ENCODE measurements at regions not wholly inside any gene's neighbourhood (a gene's known extent, or its start where the extent isn't known, plus 50 kb on each side); places are given as distances from the start of the nearest gene placed in this dataset.

- no peak overlapping the region for H3K4me3 ChIP-seq (ENCODE audit: low read depth, low read length)
- no peak for DNase-seq (ENCODE audit: low read depth)
- TF ChIP-seq CTCF (conservative IDR thresholded peaks at IDR 0.05; ENCODE audit: low read depth, low read length) = no peak
Observed at GRCh38 chr6:113622254-113622653, 234.9 kb upstream of the MARCKS start.

GRCh38 chr6:113623129-113623528 lies 234.0 kb upstream of the MARCKS start:
- no peak for DNase-seq (ENCODE audit: low read depth)
- TF ChIP-seq CTCF (conservative IDR thresholded peaks at IDR 0.05; ENCODE audit: low read depth, low read length) = no peak
- H3K4me3 ChIP-seq (ENCODE audit: low read depth, low read length) = no peak overlapping the region

- no peak for DNase-seq (ENCODE audit: low read depth)
- TF ChIP-seq CTCF (conservative IDR thresholded peaks at IDR 0.05; ENCODE audit: low read depth, low read length) = no peak
- no peak overlapping the region for H3K4me3 ChIP-seq (ENCODE audit: low read depth, low read length)
Observed at GRCh38 chr6:113625850-113626249, 231.3 kb upstream of the MARCKS start.

GRCh38 chr6:113626475-113626874 lies 230.7 kb upstream of the MARCKS start:
- H3K4me3 ChIP-seq (ENCODE audit: low read depth, low read length) = no peak overlapping the region
- DNase-seq (ENCODE audit: low read depth) = peak; percentile 52
- TF ChIP-seq CTCF (conservative IDR thresholded peaks at IDR 0.05; ENCODE audit: low read depth, low read length) = peak; percentile 13

GRCh38 chr6:113627480-113627879 lies 229.7 kb upstream of the MARCKS start:
- no peak for DNase-seq (ENCODE audit: low read depth)
- H3K4me3 ChIP-seq (ENCODE audit: low read depth, low read length) = no peak overlapping the region
- TF ChIP-seq CTCF (conservative IDR thresholded peaks at IDR 0.05; ENCODE audit: low read depth, low read length) = no peak

DNA sequence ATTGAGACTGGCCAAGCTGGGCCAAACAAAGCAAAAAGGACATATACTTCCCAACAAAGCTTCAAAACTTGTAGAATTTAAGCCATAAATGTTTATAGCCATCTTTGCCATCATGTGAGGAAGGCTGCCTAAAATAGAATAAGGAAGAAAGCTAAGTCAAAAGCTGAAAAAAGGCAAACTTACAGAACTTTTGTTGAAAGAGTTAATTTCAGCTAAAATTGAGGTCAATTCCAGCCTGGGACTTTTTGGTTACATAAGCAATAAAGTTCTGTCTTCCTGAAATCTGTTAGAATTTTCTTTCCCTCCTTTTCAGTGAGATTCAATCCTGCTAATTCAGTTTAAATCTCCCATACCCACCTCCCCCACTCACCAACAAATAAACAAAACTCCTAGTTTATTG lies 227.9 kb upstream of the MARCKS start:
- no peak for TF ChIP-seq CTCF (conservative IDR thresholded peaks at IDR 0.05; ENCODE audit: low read depth, low read length)
- DNase-seq (ENCODE audit: low read depth) = no peak
- H3K4me3 ChIP-seq (ENCODE audit: low read depth, low read length) = no peak overlapping the region

- TF ChIP-seq CTCF (conservative IDR thresholded peaks at IDR 0.05; ENCODE audit: low read depth, low read length) = no peak
- H3K4me3 ChIP-seq (ENCODE audit: low read depth, low read length) = no peak overlapping the region
- no peak for DNase-seq (ENCODE audit: low read depth)
Observed at GRCh38 chr6:113629975-113630737, 227.0 kb upstream of the MARCKS start.
